ENCODE measurements at regions not wholly inside any gene's neighbourhood (a gene's known extent, or its start where the extent isn't known, plus 50 kb on each side); places are given as distances from the start of the nearest gene placed in this dataset.

GRCh38 chr4:152269448-152270191 lies 266.3 kb downstream of the FBXW7 start:
- no peaks in the 10 kb centered on the region for H3K36me3 Mint-ChIP-seq (ENCODE audit: low read depth)
- ChIA-PET POLR2A (no interaction called here), CTCF (interaction anchor here (1.0 kb wide), 1 partner anchor 11 kb away, joined by 4 read pairs; no protein-coding TSS in a partner anchor)
- H3K4me1 Mint-ChIP-seq = peaks cover 6% of the 10 kb centered on the region
- no peaks in the 10 kb centered on the region for H3K27me3 Mint-ChIP-seq
- H3K4me3 Mint-ChIP-seq = no peak overlapping the region
- intact Hi-C loops (cut with DNase I, micrococcal nuclease) = no loop called here
- DNase-seq (no peak), ATAC-seq (no peak)
- no peak overlapping the region for H3K27ac Mint-ChIP-seq
- H3K9me3 Mint-ChIP-seq (ENCODE audit: low read depth) = no peaks in the 10 kb centered on the region

GRCh38 chr4:152267811-152268210 lies 268.1 kb downstream of the FBXW7 start:
- Mint-ChIP-seq H3K27ac (no peak overlapping the region), H3K4me3 (no peak overlapping the region), H3K27me3 (no peaks in the 10 kb centered on the region), H3K4me1 (peaks cover 4% of the 10 kb centered on the region), H3K36me3 (ENCODE audit: low read depth) (no peaks in the 10 kb centered on the region), H3K9me3 (ENCODE audit: low read depth) (no peaks in the 10 kb centered on the region)
- intact Hi-C loops (cut with DNase I, micrococcal nuclease) = no loop called here
- DNase-seq = no peak
- ChIA-PET CTCF (no interaction called here), POLR2A (no interaction called here)
- ATAC-seq = no peak

DNA sequence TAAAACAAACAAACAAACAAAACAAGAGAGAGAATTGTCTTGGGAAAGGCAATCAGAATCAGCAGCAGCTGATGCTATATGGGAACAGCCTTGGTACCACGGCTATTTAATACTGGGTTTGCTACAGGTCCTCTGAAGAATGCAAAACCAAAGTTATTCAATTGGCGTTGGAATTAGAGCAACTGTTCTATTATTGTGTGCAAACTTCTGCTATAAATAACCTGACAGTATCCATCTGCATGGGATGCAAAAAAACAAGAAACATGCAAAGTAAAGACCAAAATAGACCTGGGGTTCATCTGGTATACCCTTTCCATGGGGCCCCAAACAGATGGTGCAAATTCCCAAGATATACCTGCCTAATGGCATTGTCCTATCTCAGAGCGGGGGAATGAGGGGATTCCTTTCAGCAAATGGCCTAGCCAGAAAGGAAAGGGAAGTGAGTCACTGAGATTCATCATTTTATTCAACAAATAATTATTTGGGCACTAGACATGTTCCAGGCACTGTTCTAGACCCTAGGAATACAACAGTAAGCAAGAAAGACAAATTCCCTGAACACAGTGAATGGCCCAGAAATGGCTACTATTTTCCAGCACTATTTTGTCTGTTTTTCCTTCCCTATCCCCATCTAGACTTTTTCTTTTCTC lies 268.9 kb downstream of the FBXW7 start:
- Mint-ChIP-seq H3K27ac (no peak overlapping the region), H3K27me3 (no peaks in the 10 kb centered on the region), H3K4me3 (no peak overlapping the region), H3K36me3 (ENCODE audit: low read depth) (no peaks in the 10 kb centered on the region), H3K9me3 (ENCODE audit: low read depth) (no peaks in the 10 kb centered on the region), H3K4me1 (peaks cover 4% of the 10 kb centered on the region)
- no peak for ATAC-seq
- DNase-seq = no peak
- CTCF ChIA-PET = no interaction called here
- intact Hi-C loops (cut with DNase I, micrococcal nuclease) = no loop called here
- POLR2A ChIA-PET = no interaction called here

- Mint-ChIP-seq H3K4me1 (peaks cover 4% of the 10 kb centered on the region), H3K4me3 (no peak overlapping the region), H3K27me3 (no peaks in the 10 kb centered on the region), H3K9me3 (ENCODE audit: low read depth) (peaks cover 3% of the 10 kb centered on the region), H3K36me3 (ENCODE audit: low read depth) (no peaks in the 10 kb centered on the region), H3K27ac (no peak overlapping the region)
- intact Hi-C loops (cut with DNase I, micrococcal nuclease) = no loop called here
- no peak for DNase-seq
- ChIA-PET POLR2A (interaction anchor here (0.8 kb wide), 1 partner anchor 267 kb away, joined by 3 read pairs; no protein-coding TSS in a partner anchor), CTCF (no interaction called here)
- ATAC-seq = no peak
Measured at GRCh38 chr4:152265149-152265621, 270.7 kb downstream of the FBXW7 start.

DNA sequence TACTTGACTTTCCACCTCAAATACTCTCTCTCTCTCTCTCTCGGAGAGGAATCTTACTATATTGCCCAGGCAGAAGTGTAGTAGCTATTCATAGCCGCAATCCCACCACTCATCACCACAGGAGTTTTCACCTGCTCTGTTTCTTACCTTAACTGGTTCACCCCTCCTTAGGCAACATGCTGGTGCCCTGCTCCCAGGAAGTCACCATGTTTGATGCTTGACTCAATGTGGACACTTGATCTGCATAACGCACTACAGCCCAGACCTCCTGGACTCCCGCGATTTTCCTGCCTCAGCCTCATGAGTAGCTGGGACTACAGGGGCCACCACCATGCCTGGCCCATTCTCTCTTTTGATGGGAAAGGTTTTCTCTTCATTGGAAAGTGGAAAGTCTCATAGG lies 271.8 kb downstream of the FBXW7 start:
- Mint-ChIP-seq H3K27ac (no peak overlapping the region), H3K27me3 (no peaks in the 10 kb centered on the region), H3K36me3 (ENCODE audit: low read depth) (no peaks in the 10 kb centered on the region), H3K9me3 (ENCODE audit: low read depth) (peaks cover 3% of the 10 kb centered on the region), H3K4me3 (no peak overlapping the region), H3K4me1 (peaks cover 6% of the 10 kb centered on the region)
- POLR2A ChIA-PET = interaction anchor here (0.8 kb wide), 1 partner anchor 266 kb away, joined by 3 read pairs; no protein-coding TSS in a partner anchor
- no peak for ATAC-seq
- intact Hi-C loops (cut with DNase I, micrococcal nuclease) = no loop called here
- no peak for DNase-seq
- CTCF ChIA-PET = no interaction called here

DNA sequence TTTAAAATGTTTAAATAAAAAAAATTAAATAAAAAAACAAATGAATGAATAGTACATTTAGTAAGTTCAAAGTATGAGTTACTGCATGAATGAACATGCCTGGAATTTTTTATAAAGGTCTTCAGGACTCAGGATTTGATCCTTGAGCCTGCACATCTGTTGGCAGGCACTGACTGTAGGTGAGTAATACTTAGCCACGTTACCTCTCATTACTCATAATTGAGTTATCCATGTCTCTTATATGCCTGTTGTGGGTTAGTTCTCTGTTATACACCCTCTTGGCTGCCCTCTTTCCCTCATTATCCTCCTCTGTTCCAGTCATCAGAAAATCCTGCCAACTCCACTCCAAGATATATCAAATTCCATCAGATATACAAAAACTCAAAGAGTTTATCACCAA lies 276.0 kb downstream of the FBXW7 start:
- H3K27ac Mint-ChIP-seq = no peak overlapping the region
- ATAC-seq (no peak), DNase-seq (no peak)
- H3K9me3 Mint-ChIP-seq (ENCODE audit: low read depth) = peaks cover 3% of the 10 kb centered on the region
- no peaks in the 10 kb centered on the region for H3K27me3 Mint-ChIP-seq
- peaks cover 4% of the 10 kb centered on the region for H3K4me1 Mint-ChIP-seq
- POLR2A ChIA-PET = no interaction called here
- CTCF ChIA-PET = no interaction called here
- intact Hi-C loops (cut with DNase I, micrococcal nuclease) = loop anchor here in 1 of 2 experiments (10.0 kb wide), 1 partner anchor 115 kb away; no protein-coding TSS in a partner anchor
- H3K4me3 Mint-ChIP-seq = no peak overlapping the region
- H3K36me3 Mint-ChIP-seq (ENCODE audit: low read depth) = no peaks in the 10 kb centered on the region

GRCh38 chr4:152258804-152259708 lies 276.8 kb downstream of the FBXW7 start:
- H3K4me3 Mint-ChIP-seq = no peak overlapping the region
- no peaks in the 10 kb centered on the region for H3K27me3 Mint-ChIP-seq
- DNase-seq (no peak), ATAC-seq (no peak)
- intact Hi-C loops (cut with DNase I, micrococcal nuclease) = loop anchor here in 1 of 2 experiments (10.0 kb wide), 1 partner anchor 116 kb away; no protein-coding TSS in a partner anchor
- no peak overlapping the region for H3K27ac Mint-ChIP-seq
- H3K36me3 Mint-ChIP-seq (ENCODE audit: low read depth) = no peaks in the 10 kb centered on the region
- CTCF ChIA-PET = interaction anchor here (0.7 to 1.3 kb wide), 2 partner anchors 9 to 10 kb away, joined by 3 to 4 read pairs; no protein-coding TSS in a partner anchor
- H3K9me3 Mint-ChIP-seq (ENCODE audit: low read depth) = peaks cover 3% of the 10 kb centered on the region
- POLR2A ChIA-PET = no interaction called here
- H3K4me1 Mint-ChIP-seq = peaks cover 11% of the 10 kb centered on the region

GRCh38 chr4:152258391-152258790 lies 277.5 kb downstream of the FBXW7 start:
- peaks cover 3% of the 10 kb centered on the region for H3K9me3 Mint-ChIP-seq (ENCODE audit: low read depth)
- DNase-seq (no peak), ATAC-seq (no peak)
- ChIA-PET CTCF (interaction anchor here (0.7 to 1.3 kb wide), 2 partner anchors 8 to 11 kb away, joined by 3 to 4 read pairs; no protein-coding TSS in a partner anchor), POLR2A (no interaction called here)
- intact Hi-C loops (cut with DNase I, micrococcal nuclease) = loop anchor here in 1 of 2 experiments (10.0 kb wide), 1 partner anchor 116 kb away; no protein-coding TSS in a partner anchor
- peaks cover 11% of the 10 kb centered on the region for H3K4me1 Mint-ChIP-seq
- no peak overlapping the region for H3K27ac Mint-ChIP-seq
- no peaks in the 10 kb centered on the region for H3K27me3 Mint-ChIP-seq
- H3K4me3 Mint-ChIP-seq = no peak overlapping the region
- H3K36me3 Mint-ChIP-seq (ENCODE audit: low read depth) = no peaks in the 10 kb centered on the region

DNA sequence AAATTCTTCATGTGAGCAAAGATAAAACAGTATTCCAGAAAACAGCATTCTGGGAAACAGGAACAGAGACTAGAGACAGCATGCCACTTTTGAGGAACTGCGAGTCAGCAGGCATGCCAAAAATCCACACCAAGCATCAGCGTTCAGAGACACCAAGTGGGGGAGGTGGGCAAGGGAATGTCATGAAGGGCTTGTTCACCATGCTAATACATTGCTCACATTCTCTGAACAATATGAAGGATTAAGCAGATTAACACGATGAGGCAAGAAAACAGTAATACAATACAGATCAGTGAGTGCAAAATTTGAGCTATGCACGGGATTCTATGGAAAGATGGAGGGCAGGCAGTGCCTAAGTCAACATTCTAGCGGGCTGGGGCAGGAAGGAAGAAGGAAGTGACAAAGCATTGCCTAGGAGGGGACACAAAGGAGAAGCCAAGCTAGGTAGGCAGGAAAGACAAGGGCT lies 278.3 kb downstream of the FBXW7 start:
- H3K9me3 Mint-ChIP-seq (ENCODE audit: low read depth) = peaks cover 6% of the 10 kb centered on the region
- ATAC-seq = no peak
- POLR2A ChIA-PET = no interaction called here
- no peaks in the 10 kb centered on the region for H3K27me3 Mint-ChIP-seq
- no peaks in the 10 kb centered on the region for H3K36me3 Mint-ChIP-seq (ENCODE audit: low read depth)
- intact Hi-C loops (cut with DNase I, micrococcal nuclease) = loop anchor here in 1 of 2 experiments (10.0 kb wide), 1 partner anchor 117 kb away; no protein-coding TSS in a partner anchor
- H3K27ac Mint-ChIP-seq = no peak overlapping the region
- peaks cover 14% of the 10 kb centered on the region for H3K4me1 Mint-ChIP-seq
- H3K4me3 Mint-ChIP-seq = no peak overlapping the region
- CTCF ChIA-PET = interaction anchor here (0.6 to 1.3 kb wide), 2 partner anchors 12 to 198 kb away, joined by 3 to 4 read pairs; no protein-coding TSS in a partner anchor
- no peak for DNase-seq

GRCh38 chr4:152256996-152257395 lies 278.9 kb downstream of the FBXW7 start:
- H3K4me3 Mint-ChIP-seq = no peak overlapping the region
- H3K27me3 Mint-ChIP-seq = no peaks in the 10 kb centered on the region
- no peaks in the 10 kb centered on the region for H3K36me3 Mint-ChIP-seq (ENCODE audit: low read depth)
- no peak for DNase-seq
- no peak for ATAC-seq
- H3K9me3 Mint-ChIP-seq (ENCODE audit: low read depth) = peaks cover 8% of the 10 kb centered on the region
- ChIA-PET CTCF (interaction anchor here (0.6 kb wide), 1 partner anchor 197 kb away, joined by 3 read pairs; no protein-coding TSS in a partner anchor), POLR2A (no interaction called here)
- no peak overlapping the region for H3K27ac Mint-ChIP-seq
- intact Hi-C loops (cut with DNase I, micrococcal nuclease) = loop anchor here in 1 of 2 experiments (10.0 kb wide), 1 partner anchor 118 kb away; no protein-coding TSS in a partner anchor
- peaks cover 14% of the 10 kb centered on the region for H3K4me1 Mint-ChIP-seq

DNA sequence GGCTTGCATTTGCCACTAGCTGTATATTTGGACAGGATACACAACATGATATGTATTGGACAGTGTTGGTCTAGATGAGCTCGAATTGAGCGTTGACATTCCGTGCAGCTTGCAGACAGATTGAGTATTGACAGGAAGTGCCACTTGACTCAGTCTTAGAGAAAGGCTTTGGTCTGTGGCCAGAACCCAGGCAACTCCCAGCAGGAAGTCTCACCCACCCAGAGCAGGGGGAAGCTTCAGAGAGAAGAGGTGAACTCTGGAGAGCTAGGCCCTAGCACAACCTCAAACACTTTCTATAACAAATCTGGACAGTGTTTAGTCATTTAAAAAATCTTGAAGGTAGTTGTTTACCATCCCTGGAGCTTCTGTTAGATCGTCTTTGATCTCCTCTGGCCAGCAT lies 280.5 kb downstream of the FBXW7 start:
- ATAC-seq (peak; percentile 97), DNase-seq (peak; percentile 77)
- H3K27ac Mint-ChIP-seq = no peak overlapping the region
- H3K9me3 Mint-ChIP-seq (ENCODE audit: low read depth) = peaks cover 7% of the 10 kb centered on the region
- ChIA-PET POLR2A (no interaction called here), CTCF (interaction anchor here (0.6 to 0.8 kb wide), 3 partner anchors 19 to 406 kb away, joined by 3 to 5 read pairs (median 3); no protein-coding TSS in a partner anchor)
- H3K4me3 Mint-ChIP-seq = peak overlapping the region; percentile 2
- no peaks in the 10 kb centered on the region for H3K27me3 Mint-ChIP-seq
- no peaks in the 10 kb centered on the region for H3K36me3 Mint-ChIP-seq (ENCODE audit: low read depth)
- intact Hi-C loops (cut with DNase I, micrococcal nuclease) = loop anchor here in 1 of 2 experiments (10.0 kb wide), 1 partner anchor 119 kb away; no protein-coding TSS in a partner anchor
- H3K4me1 Mint-ChIP-seq = peaks cover 14% of the 10 kb centered on the region

Data from activated CD4-positive, alpha-beta T cell treated with anti-CD3 and anti-CD28 coated beads for 36 hours (primary cell).